ENCODE measurements at regions not wholly inside any gene's neighbourhood (a gene's known extent, or its start where the extent isn't known, plus 50 kb on each side); places are given as distances from the start of the nearest gene placed in this dataset.

DNA sequence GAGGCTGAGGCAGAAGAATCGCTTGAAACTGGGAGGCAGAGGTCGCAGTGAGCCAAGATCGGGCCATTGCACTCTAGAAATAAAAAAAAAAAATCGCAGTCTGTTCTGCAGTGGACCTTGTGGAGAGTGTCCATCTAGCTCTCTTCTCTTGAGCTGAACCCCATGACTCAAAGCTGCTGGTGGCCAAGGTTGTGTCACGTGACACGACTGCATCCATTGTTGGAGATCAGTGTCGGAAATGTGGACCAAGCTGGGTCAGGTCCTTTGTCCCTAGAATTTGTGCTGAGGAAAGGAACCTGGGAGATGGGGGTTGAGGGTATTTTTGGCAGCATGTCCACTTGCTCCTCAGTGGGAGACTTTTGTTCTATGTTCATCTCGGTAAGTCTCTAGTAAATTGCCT lies 564.8 kb upstream of the CDH4 start:
- Histone ChIP-seq H3K27ac (ENCODE audit: low read length) (no peak overlapping the region), H3F3A (ENCODE audit: insufficient read depth, low read length) (no peaks in the 10 kb centered on the region), H3K9me2 (replicated peaks; ENCODE audit: insufficient read depth, low read length) (no peaks in the 10 kb centered on the region), H3K4me2 (ENCODE audit: low read depth, low read length) (no peak overlapping the region), H3K4me1 (ENCODE audit: low read length) (no peaks in the 10 kb centered on the region), H3K4me3 (ENCODE audit: low read length) (no peak overlapping the region), H4K20me1 (ENCODE audit: insufficient read depth, low read length) (no peaks in the 10 kb centered on the region), H3K9ac (ENCODE audit: low read length) (no peak overlapping the region), H2AFZ (ENCODE audit: low read length) (no peak overlapping the region), H3K36me3 (replicated peaks; ENCODE audit: insufficient read depth, low read length) (no peaks in the 10 kb centered on the region), H3K27me3 (replicated peaks; ENCODE audit: insufficient read depth, low read length) (no peaks in the 10 kb centered on the region), H3K9me3 (replicated peaks; ENCODE audit: insufficient read depth, low read length) (no peaks in the 10 kb centered on the region), H3K79me2 (ENCODE audit: low read length) (no peaks in the 10 kb centered on the region)
- TF ChIP-seq EZH2phosphoT487 (IDR thresholded peaks at IDR 0.05; ENCODE audit: low read length) = no peak
- TF ChIP-seq CTCF (IDR thresholded peaks at IDR 0.05; ENCODE audit: low read length) = no peak
- TF ChIP-seq EZH2 (optimal IDR thresholded peaks at IDR 0.05; ENCODE audit: low read depth, low read length) = no peak
- no peak for DNase-seq

DNA sequence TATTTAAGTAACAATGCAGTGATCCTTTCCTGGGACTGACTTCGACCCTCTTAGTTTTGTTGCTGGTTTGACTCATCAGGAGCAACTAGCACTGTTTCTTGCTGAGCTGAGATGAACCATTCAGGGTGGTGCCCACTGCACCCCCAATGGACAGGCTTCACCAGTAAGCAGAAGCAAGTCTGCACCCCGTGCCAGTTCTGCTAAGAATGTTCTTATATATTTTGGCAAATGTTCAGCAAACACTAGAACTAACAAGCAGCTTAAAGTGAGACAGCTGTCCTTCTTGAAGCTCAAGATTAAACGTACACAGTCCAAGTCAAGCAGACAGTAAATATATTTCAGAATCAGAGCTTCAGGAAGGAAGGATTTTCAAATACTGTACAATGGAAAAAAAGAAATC lies 561.3 kb upstream of the CDH4 start:
- Histone ChIP-seq H3K27me3 (replicated peaks; ENCODE audit: insufficient read depth, low read length) (no peaks in the 10 kb centered on the region), H3K4me2 (ENCODE audit: low read depth, low read length) (no peak overlapping the region), H3K9me3 (replicated peaks; ENCODE audit: insufficient read depth, low read length) (no peaks in the 10 kb centered on the region), H4K20me1 (ENCODE audit: insufficient read depth, low read length) (no peaks in the 10 kb centered on the region), H3K9ac (ENCODE audit: low read length) (no peak overlapping the region), H3K36me3 (replicated peaks; ENCODE audit: insufficient read depth, low read length) (no peaks in the 10 kb centered on the region), H3K79me2 (ENCODE audit: low read length) (no peaks in the 10 kb centered on the region), H3K9me2 (replicated peaks; ENCODE audit: insufficient read depth, low read length) (no peaks in the 10 kb centered on the region), H3F3A (ENCODE audit: insufficient read depth, low read length) (no peaks in the 10 kb centered on the region), H2AFZ (ENCODE audit: low read length) (no peak overlapping the region), H3K4me1 (ENCODE audit: low read length) (no peaks in the 10 kb centered on the region), H3K27ac (ENCODE audit: low read length) (no peak overlapping the region), H3K4me3 (ENCODE audit: low read length) (no peak overlapping the region)
- no peak for TF ChIP-seq EZH2 (optimal IDR thresholded peaks at IDR 0.05; ENCODE audit: low read depth, low read length)
- no peak for TF ChIP-seq CTCF (IDR thresholded peaks at IDR 0.05; ENCODE audit: low read length)
- no peak for TF ChIP-seq EZH2phosphoT487 (IDR thresholded peaks at IDR 0.05; ENCODE audit: low read length)
- no peak for DNase-seq

DNA sequence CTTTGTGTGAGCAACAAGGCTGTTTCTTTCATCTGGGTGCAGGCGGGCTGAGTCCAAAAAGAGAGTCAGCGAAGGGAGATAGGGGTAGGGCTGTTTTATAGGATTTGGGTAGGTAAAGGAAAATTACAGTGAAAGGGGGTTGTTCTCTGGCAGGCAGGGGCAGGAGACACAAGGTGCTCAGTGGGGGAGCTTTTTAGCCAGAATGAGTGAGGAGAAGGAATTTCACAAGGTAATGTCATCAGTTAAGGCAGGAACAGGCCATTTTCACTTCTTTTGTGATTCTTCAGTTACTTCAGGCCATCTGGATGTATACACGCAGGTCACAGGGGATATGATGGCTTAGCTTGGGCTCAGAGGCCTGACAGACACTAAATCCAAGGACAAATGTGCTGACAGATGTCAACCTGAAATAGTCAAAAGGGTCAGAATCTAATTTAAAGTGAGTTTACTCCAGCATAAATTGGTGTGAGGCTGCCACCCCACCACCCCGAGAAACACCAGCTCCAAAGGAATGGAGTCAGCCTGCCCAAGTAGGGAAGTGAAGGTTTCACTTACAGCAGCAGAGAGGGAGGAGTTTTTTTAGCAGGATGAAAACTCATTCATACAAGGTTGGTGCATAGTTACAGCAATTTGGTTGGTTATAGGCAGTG lies 560.0 kb upstream of the CDH4 start:
- H3K27me3 ChIP-seq (replicated peaks; ENCODE audit: insufficient read depth, low read length) = no peaks in the 10 kb centered on the region
- no peak for DNase-seq
- H3K4me1 ChIP-seq (ENCODE audit: low read length) = no peaks in the 10 kb centered on the region
- H3K4me3 ChIP-seq (ENCODE audit: low read length) = no peak overlapping the region
- no peak overlapping the region for H3K27ac ChIP-seq (ENCODE audit: low read length)
- no peaks in the 10 kb centered on the region for H3K79me2 ChIP-seq (ENCODE audit: low read length)
- H3K9me3 ChIP-seq (replicated peaks; ENCODE audit: insufficient read depth, low read length) = no peaks in the 10 kb centered on the region
- H3K9me2 ChIP-seq (replicated peaks; ENCODE audit: insufficient read depth, low read length) = no peaks in the 10 kb centered on the region
- no peak overlapping the region for H3K4me2 ChIP-seq (ENCODE audit: low read depth, low read length)
- no peak overlapping the region for H3K9ac ChIP-seq (ENCODE audit: low read length)
- no peaks in the 10 kb centered on the region for H4K20me1 ChIP-seq (ENCODE audit: insufficient read depth, low read length)
- H3F3A ChIP-seq (ENCODE audit: insufficient read depth, low read length) = no peaks in the 10 kb centered on the region
- no peaks in the 10 kb centered on the region for H3K36me3 ChIP-seq (replicated peaks; ENCODE audit: insufficient read depth, low read length)
- no peak overlapping the region for H2AFZ ChIP-seq (ENCODE audit: low read length)
- no peak for TF ChIP-seq EZH2phosphoT487 (IDR thresholded peaks at IDR 0.05; ENCODE audit: low read length)
- no peak for TF ChIP-seq EZH2 (optimal IDR thresholded peaks at IDR 0.05; ENCODE audit: low read depth, low read length)
- no peak for TF ChIP-seq CTCF (IDR thresholded peaks at IDR 0.05; ENCODE audit: low read length)
